ENCODE measurements at regions not wholly inside any gene's neighbourhood (a gene's known extent, or its start where the extent isn't known, plus 50 kb on each side); places are given as distances from the start of the nearest gene placed in this dataset.

DNA sequence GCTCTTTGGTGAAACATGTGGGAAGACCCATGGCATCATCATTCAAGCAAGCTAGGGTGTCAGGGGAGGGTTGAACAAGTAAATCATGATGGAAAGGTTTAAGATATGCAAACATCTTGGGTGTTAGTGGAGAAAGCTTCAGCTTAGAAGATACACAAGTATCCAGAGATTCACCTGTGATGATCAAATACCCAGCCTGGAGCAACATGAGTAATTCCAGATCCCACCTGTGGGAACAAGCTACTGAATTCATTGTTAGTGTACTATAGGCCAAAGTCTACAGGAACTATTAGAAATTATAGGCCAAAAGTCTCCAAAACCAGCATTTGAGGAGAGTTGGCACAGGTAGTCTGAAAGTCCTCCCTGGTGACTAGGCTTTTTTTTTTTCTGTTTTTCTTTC is 499.9 kb downstream of the NUF2 start:
- no peak overlapping the region for H4K8ac ChIP-seq (ENCODE audit: low read depth in 2 of 2, low read length in 2 of 2)
- H2BK120ac ChIP-seq (ENCODE audit: low read depth, low read length), result no peak overlapping the region
- no TSS peak for BruUV-seq (replicated peaks)
- dilution Hi-C loops (cut with HindIII; ENCODE audit: low sequenced_read_pairs, unreplicated experiment), result no loop called here
- H3K9ac ChIP-seq (ENCODE audit: low read depth, low read length), result no peak overlapping the region
- H2AK5ac ChIP-seq (ENCODE audit: low read depth, low read length), result no peak overlapping the region
- H2AK9ac ChIP-seq (replicated peaks; ENCODE audit: low read depth, low read length, poor library complexity), result no peak overlapping the region
- H3K23ac ChIP-seq (ENCODE audit: low read depth, low read length), result no peak overlapping the region
- H3K4me3 ChIP-seq (ENCODE audit: insufficient read depth, low read depth, low read length), result no peak overlapping the region
- ATAC-seq (ENCODE audit: low read depth) (no peak), DNase-seq (no peak)
- no peaks in the 10 kb centered on the region for H3K9me3 ChIP-seq (ENCODE audit: control insufficient read depth, insufficient read depth, low read length)
- TF ChIP-seq CTCF (conservative IDR thresholded peaks at IDR 0.05; ENCODE audit: low read depth, low read length), result no peak
- no peak for TF ChIP-seq ELK1 (IDR thresholded peaks at IDR 0.05; ENCODE audit: borderline replicate concordance, low read depth, low read length)
- no peak for TF ChIP-seq CEBPB (IDR thresholded peaks at IDR 0.05; ENCODE audit: low read depth, low read length)
- no peak for TF ChIP-seq RCOR1 (IDR thresholded peaks at IDR 0.05; ENCODE audit: insufficient replicate concordance, low read length)
- TF ChIP-seq RFX5 (IDR thresholded peaks at IDR 0.05; ENCODE audit: low read depth, low read length), result no peak
- TF ChIP-seq RAD21 (IDR thresholded peaks at IDR 0.05; ENCODE audit: low read length), result no peak
- no peak for TF ChIP-seq POLR2A (IDR thresholded peaks at IDR 0.05; ENCODE audit: low read depth, low read length)
- no peak for TF ChIP-seq USF2 (IDR thresholded peaks at IDR 0.05; ENCODE audit: low read depth, low read length)
- no peak for TF ChIP-seq FOS (IDR thresholded peaks at IDR 0.05; ENCODE audit: low read depth, low read length)
- TF ChIP-seq BHLHE40 (IDR thresholded peaks at IDR 0.05; ENCODE audit: low read depth, low read length), result no peak
- TF ChIP-seq MXI1 (IDR thresholded peaks at IDR 0.05; ENCODE audit: borderline replicate concordance, low read depth, low read length), result no peak
- no peak for TF ChIP-seq MAFK (IDR thresholded peaks at IDR 0.05; ENCODE audit: low read depth, low read length)
- TF ChIP-seq SMC3 (IDR thresholded peaks at IDR 0.05; ENCODE audit: low read depth, low read length), result no peak
- TF ChIP-seq CHD1 (IDR thresholded peaks at IDR 0.05; ENCODE audit: low read depth, low read length), result no peak
- TF ChIP-seq MAZ (IDR thresholded peaks at IDR 0.05; ENCODE audit: borderline replicate concordance, low read depth, low read length), result no peak
- no peak for TF ChIP-seq NFE2L2 (IDR thresholded peaks at IDR 0.05; ENCODE audit: low read depth, low read length)
- H3K4ac ChIP-seq (ENCODE audit: low read depth, low read length), result no peak overlapping the region
- no peak overlapping the region for H4K5ac ChIP-seq (ENCODE audit: low read depth, low read length)
- no peak overlapping the region for H3K18ac ChIP-seq (ENCODE audit: low read depth, low read length)
- intact Hi-C loops (cut with micrococcal nuclease), result loop anchor here (5.0 to 10.0 kb wide), 3 partner anchors 806 to 1253 kb away; no protein-coding TSS in a partner anchor
- CTCF ChIA-PET, result no interaction called here
- H4K20me1 ChIP-seq (ENCODE audit: insufficient read depth, low read length), result no peaks in the 10 kb centered on the region
- no peak overlapping the region for H3K56ac ChIP-seq (ENCODE audit: extremely low read depth, insufficient read depth, low read length)
- H3K14ac ChIP-seq (replicated peaks; ENCODE audit: low read depth, low read length), result no peak overlapping the region
- no peaks in the 10 kb centered on the region for H3K27me3 ChIP-seq (ENCODE audit: control insufficient read depth, insufficient read depth, low read length)
- no peaks in the 10 kb centered on the region for H3K9me1 ChIP-seq (ENCODE audit: insufficient read depth, low read length)
- no peak overlapping the region for H3K4me2 ChIP-seq (ENCODE audit: low read depth, low read length)
- H3K79me1 ChIP-seq (ENCODE audit: low read depth in 1 of 2, low read length in 2 of 2), result no peaks in the 10 kb centered on the region
- H2BK15ac ChIP-seq (ENCODE audit: low read depth, low read length), result no peak overlapping the region
- no peaks in the 10 kb centered on the region for H3K36me3 ChIP-seq (ENCODE audit: control insufficient read depth, insufficient read depth, low read length)
- H2AFZ ChIP-seq (replicated peaks; ENCODE audit: low read length, poor library complexity), result no peak overlapping the region
- in situ Hi-C loops (cut with MboI; ENCODE audit: low sequenced_read_pairs), result no loop called here
- H4K91ac ChIP-seq (ENCODE audit: insufficient read depth, low read depth, low read length), result no peak overlapping the region
- H2BK20ac ChIP-seq (ENCODE audit: low read depth, low read length), result no peak overlapping the region
- no peaks in the 10 kb centered on the region for H3K4me1 ChIP-seq (ENCODE audit: control insufficient read depth, insufficient read depth, low read length)
- no peak overlapping the region for H3K27ac ChIP-seq (ENCODE audit: insufficient read depth, low read length)
- POLR2A ChIA-PET (ENCODE audit: unreplicated experiment), result no interaction called here
- H2BK5ac ChIP-seq (ENCODE audit: low read depth, low read length, poor library complexity, severe bottlenecking), result no peak overlapping the region

Measured in IMR-90 (cell line).